Bronchial epithelial cell (primary cell): ENCODE measurements at regions not wholly inside any gene's neighbourhood (a gene's known extent, or its start where the extent isn't known, plus 50 kb on each side); places are given as distances from the start of the nearest gene placed in this dataset.
A peak's percentile ranks its signal among the peaks of the same experiment; 100 is the strongest.

Experiments used
- DNase-seq: peaks from one replicate; pipeline ENCODE4 v3.0.0-alpha.2; 2010; ENCODE audit warnings: low read depth
- FAIRE-seq: peaks from 2 replicates; lab custom pipeline; 2011; peaks lifted over from hg19 to GRCh38; lab: Jason Lieb, UNC
- H3K27me3 ChIP-seq: 2 replicates; pipeline ENCODE4 v1.5.1; 2011; ENCODE audit warnings: low read length; ENCODE audit not compliant: control insufficient read depth, insufficient read depth
- H3K36me3 ChIP-seq: 2 replicates; pipeline ENCODE4 v1.5.1; 2011; ENCODE audit warnings: low read length; ENCODE audit not compliant: control insufficient read depth, insufficient read depth
- H3K4me3 ChIP-seq: 2 replicates; pipeline ENCODE4 v1.5.1; 2011; ENCODE audit warnings: mild to moderate bottlenecking, low read depth, low read length, control low read depth
- TF ChIP-seq, protein P1 (sequence below): IDR thresholded peaks from 2 replicates; pipeline ENCODE4 v1.5.1; 2011; ENCODE audit warnings: mild to moderate bottlenecking, moderate library complexity, low read length, control low read depth, inconsistent platforms; ENCODE audit not compliant: insufficient read depth, severe bottlenecking

DNA sequence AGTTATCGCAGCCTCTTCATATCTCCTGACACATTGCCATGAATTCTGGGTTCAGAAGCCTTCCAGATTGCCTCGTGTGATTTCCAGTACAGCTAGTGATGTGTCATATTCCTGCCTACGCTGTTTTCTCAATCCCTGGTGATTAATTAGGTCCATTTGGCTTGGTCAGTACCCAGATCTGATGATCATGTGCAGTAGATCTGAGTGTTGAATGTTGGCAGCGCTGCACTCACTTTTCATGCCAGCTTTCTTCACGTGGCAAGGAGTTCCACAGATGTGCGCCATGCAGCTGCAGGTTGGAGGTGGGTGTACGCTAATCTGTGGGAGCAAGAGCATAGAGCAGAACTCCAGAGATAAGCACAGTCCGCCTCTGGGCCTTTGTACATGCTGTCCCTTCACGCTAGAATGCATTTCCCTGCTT is 86.9 kb upstream of the COL6A5 start:
- TF ChIP-seq, protein P1, sequence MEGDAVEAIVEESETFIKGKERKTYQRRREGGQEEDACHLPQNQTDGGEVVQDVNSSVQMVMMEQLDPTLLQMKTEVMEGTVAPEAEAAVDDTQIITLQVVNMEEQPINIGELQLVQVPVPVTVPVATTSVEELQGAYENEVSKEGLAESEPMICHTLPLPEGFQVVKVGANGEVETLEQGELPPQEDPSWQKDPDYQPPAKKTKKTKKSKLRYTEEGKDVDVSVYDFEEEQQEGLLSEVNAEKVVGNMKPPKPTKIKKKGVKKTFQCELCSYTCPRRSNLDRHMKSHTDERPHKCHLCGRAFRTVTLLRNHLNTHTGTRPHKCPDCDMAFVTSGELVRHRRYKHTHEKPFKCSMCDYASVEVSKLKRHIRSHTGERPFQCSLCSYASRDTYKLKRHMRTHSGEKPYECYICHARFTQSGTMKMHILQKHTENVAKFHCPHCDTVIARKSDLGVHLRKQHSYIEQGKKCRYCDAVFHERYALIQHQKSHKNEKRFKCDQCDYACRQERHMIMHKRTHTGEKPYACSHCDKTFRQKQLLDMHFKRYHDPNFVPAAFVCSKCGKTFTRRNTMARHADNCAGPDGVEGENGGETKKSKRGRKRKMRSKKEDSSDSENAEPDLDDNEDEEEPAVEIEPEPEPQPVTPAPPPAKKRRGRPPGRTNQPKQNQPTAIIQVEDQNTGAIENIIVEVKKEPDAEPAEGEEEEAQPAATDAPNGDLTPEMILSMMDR, result no peak
- Histone ChIP-seq H3K36me3 (no peaks in the 10 kb centered on the region), H3K27me3 (no peaks in the 10 kb centered on the region), H3K4me3 (no peak overlapping the region)
- DNase-seq (peak; percentile 19), FAIRE-seq (peak; percentile 70)

DNA sequence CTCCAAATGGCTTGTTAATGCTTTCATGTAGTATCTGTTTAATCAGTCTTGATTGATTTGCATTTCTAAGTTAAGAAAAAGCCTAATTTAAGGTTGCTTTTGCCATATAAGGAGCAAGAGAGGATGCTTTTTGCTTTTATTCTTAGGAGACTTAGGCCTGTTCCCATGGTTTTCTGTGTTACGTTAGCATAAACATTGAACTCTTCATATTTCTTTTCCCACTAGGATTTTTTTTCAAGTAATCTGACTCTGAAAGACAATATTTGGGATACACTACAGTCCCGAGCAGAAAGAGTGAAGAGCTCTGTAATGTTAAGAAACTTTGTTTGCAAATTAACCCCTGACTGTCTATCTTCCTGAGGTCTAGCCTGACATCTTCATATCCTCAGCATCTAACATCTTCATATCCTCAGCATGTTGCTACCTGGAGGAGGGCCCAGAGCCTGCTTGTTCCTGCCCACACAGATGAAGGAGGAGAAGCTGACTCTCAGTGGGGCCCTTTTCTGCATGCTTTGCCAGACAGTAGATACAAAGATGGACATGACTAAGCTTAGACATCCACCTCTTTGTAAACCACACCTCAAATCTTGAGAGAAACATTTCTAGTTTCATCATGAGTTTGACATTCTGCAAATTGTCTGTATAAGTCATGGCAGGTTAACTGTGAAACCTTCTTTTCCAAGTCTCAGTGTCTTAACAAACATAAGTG is 86.2 kb upstream of the COL6A5 start:
- Histone ChIP-seq H3K4me3 (no peak overlapping the region), H3K27me3 (no peaks in the 10 kb centered on the region), H3K36me3 (no peaks in the 10 kb centered on the region)
- FAIRE-seq, result no peak
- no peak for DNase-seq
- TF ChIP-seq, protein P1, result no peak

DNA sequence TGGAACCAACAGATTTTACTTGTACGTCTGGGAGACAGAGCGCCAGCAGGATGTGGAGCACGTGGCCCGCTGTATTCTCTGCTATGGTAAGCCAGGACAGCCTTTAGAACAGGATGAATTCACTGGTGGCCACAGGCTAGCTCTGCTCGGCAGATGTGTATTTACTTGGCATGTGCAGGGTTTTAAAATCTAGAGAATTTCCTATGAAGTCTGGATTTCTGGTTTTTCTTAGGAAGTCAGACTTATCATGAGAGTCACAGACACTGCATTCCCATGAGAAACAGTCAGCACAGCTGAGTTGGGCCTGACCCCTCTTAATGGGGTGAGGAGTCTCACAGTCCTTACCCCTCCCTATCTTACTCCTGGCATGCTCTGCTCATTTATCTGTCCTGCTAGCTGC is 84.6 kb upstream of the COL6A5 start:
- no peak overlapping the region for H3K4me3 ChIP-seq
- no peak for FAIRE-seq
- TF ChIP-seq, protein P1, result no peak
- no peaks in the 10 kb centered on the region for H3K36me3 ChIP-seq
- no peak for DNase-seq
- no peaks in the 10 kb centered on the region for H3K27me3 ChIP-seq

DNA sequence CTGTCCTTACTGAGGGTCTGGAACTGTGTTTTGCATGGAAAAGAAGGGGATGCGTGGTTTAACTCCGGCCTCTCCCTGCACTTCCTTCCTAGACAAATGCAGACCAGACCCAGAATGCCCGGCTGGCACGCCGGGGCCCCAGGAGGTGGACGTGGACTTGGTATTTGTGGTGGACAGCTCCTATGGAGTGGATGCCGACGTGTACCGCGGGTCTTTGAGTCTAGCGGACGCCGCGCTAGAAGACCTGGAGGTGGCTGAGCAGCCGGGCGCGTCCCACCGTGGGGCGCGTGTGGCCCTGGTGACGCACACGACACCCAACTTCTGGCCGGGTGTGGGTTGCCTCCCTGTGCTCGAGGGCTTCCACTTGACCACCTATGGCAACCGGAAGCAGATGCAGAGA is 81.8 kb upstream of the COL6A5 start:
- no peak for FAIRE-seq
- DNase-seq, result no peak
- no peaks in the 10 kb centered on the region for H3K27me3 ChIP-seq
- H3K36me3 ChIP-seq, result no peaks in the 10 kb centered on the region
- TF ChIP-seq, protein P1, result no peak
- no peak overlapping the region for H3K4me3 ChIP-seq

DNA sequence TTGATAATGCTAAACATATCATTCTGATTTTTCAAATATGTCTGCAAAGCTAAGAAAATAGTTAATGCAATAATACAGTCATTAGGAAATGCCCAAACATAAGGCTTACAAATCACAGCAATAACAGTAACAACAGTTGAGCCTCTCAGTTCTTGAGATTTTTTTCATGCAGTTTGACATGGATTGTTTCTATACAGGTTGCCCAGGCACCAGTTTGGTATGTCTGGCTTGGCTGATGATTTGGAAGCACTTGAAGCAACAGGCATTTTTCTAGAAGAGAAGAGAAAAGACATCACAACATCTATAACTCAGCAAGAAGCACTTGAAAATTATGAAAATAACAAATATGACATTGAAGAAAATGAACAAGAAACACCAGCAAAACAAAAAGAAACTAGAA is 78.7 kb upstream of the COL6A5 start:
- TF ChIP-seq, protein P1, result no peak
- H3K27me3 ChIP-seq, result no peaks in the 10 kb centered on the region
- FAIRE-seq, result no peak
- DNase-seq, result no peak
- no peak overlapping the region for H3K4me3 ChIP-seq
- H3K36me3 ChIP-seq, result no peaks in the 10 kb centered on the region
